Rectal smooth muscle tissue (tissue), 1 donor: ENCODE measurements at regions not wholly inside any gene's neighbourhood (a gene's known extent, or its start where the extent isn't known, plus 50 kb on each side); places are given as distances from the start of the nearest gene placed in this dataset.

Experiments used
- H3K27ac ChIP-seq: one replicate; pipeline ENCODE4 v1.7.0; 2013; ENCODE audit warnings: low read depth, low read length, inconsistent platforms
- H3K27me3 ChIP-seq: one replicate; pipeline ENCODE4 v1.7.0; 2013; ENCODE audit warnings: low read length; ENCODE audit not compliant: control insufficient read depth, insufficient read depth
- H3K36me3 ChIP-seq: one replicate; pipeline ENCODE4 v1.7.0; 2013; ENCODE audit warnings: low read length; ENCODE audit not compliant: control insufficient read depth, insufficient read depth
- H3K4me1 ChIP-seq: one replicate; pipeline ENCODE4 v1.7.0; 2013; ENCODE audit warnings: low read length; ENCODE audit not compliant: control insufficient read depth, insufficient read depth
- H3K4me3 ChIP-seq: one replicate; pipeline ENCODE4 v1.7.0; 2013; ENCODE audit warnings: low read length
- H3K9ac ChIP-seq: one replicate; pipeline ENCODE4 v1.7.0; 2013; ENCODE audit warnings: low read length

- Histone ChIP-seq H3K9ac (no peak overlapping the region), H3K4me3 (no peak overlapping the region), H3K27ac (no peak overlapping the region), H3K36me3 (no peaks in the 10 kb centered on the region), H3K27me3 (no peaks in the 10 kb centered on the region), H3K4me1 (peaks cover 9% of the 10 kb centered on the region)
Measured at GRCh38 chr16:80063031-80063712, 462.6 kb upstream of the MAF start.

DNA sequence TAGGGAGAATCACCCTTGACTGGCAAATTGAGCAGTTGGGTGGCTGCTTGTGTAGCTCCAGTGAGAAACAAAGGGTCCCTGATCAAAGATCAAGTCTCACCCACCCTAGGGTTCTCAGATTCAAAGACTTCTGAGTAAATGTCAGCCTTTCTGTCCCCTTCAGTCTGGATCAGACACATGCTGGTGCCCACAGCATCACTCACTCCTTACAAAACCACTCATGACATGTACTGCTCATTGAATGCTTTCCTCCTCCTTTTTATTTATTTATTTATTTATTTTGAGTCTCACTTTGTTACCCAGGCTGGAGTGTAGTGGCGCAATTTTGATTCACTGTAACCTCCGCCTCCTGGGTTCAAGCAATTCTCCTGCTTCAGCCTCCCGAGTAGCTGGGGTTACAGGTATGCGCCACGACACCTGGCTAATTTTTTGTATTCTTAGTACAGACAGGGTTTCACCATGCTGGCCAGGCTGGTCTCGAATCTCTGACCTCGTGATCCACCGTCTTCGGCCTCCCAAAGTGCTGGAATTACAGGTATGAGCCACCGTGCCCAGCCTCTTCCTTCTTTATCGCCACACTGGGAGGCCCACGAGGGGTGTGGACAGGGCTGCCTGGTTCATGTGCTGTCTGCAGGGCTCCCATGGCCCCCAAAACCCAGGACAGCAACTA is 462.0 kb upstream of the MAF start:
- Histone ChIP-seq H3K27ac (no peak overlapping the region), H3K4me3 (no peak overlapping the region), H3K4me1 (peaks cover 9% of the 10 kb centered on the region), H3K9ac (no peak overlapping the region), H3K27me3 (no peaks in the 10 kb centered on the region), H3K36me3 (no peaks in the 10 kb centered on the region)

DNA sequence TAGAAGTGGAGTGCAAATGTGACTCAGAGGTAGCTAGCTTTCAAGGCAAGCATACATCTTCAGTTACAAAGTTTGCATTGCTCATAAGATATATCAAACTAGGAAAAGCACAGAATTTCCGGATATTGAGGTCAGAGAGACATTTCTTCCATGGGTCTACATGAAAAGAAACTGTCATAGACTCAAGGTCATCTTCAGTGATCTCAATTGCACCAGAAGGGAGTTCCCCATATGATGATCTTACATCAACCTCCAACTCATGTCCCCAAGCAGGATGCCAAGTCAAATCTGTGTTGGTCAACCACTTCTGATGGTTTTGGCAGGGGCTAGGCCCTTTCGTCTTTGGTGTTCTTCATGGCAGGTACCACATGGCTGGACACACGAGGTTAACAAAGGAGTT is 459.9 kb upstream of the MAF start:
- Histone ChIP-seq H3K9ac (no peak overlapping the region), H3K4me1 (peaks cover 9% of the 10 kb centered on the region), H3K36me3 (no peaks in the 10 kb centered on the region), H3K27me3 (no peaks in the 10 kb centered on the region), H3K27ac (no peak overlapping the region), H3K4me3 (no peak overlapping the region)

GRCh38 chr16:80059836-80060235 is 459.3 kb upstream of the MAF start:
- Histone ChIP-seq H3K4me1 (peaks cover 9% of the 10 kb centered on the region), H3K9ac (no peak overlapping the region), H3K27ac (no peak overlapping the region)

DNA sequence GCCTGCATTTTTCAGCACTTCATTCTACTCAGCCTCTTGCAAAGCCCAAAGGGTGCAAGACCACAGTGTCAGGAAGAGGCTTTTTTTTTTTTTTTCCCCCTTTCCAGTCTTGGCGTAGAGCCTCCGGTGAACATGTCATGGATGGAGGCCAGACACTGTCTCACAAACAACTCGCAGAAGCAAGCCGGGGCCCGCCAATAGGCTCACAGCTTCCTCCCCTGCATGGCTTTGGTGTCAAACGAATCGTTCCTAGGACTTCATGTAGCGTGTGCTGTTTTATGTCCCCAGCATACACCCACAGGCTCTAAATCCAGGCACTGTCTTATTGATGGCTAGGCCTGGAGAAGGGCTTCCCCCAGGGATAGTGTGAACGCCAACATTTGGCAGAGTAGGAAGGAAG is 457.7 kb upstream of the MAF start:
- H3K4me1 ChIP-seq: peaks cover 9% of the 10 kb centered on the region
- no peak overlapping the region for H3K4me3 ChIP-seq
- H3K27me3 ChIP-seq: peaks cover 2% of the 10 kb centered on the region
- H3K9ac ChIP-seq: no peak overlapping the region
- H3K27ac ChIP-seq: no peak overlapping the region
- H3K36me3 ChIP-seq: no peaks in the 10 kb centered on the region

More at GRCh38 chr16:80059836-80060235, 459.3 kb upstream of the MAF start:
- no peaks in the 10 kb centered on the region for H3K27me3 ChIP-seq
- no peaks in the 10 kb centered on the region for H3K36me3 ChIP-seq
- H3K4me3 ChIP-seq: no peak overlapping the region

GRCh38 chr16:80056324-80056723 is 455.8 kb upstream of the MAF start:
- peaks cover 2% of the 10 kb centered on the region for H3K27me3 ChIP-seq
- no peak overlapping the region for H3K9ac ChIP-seq
- no peak overlapping the region for H3K4me3 ChIP-seq
- H3K4me1 ChIP-seq: peaks cover 9% of the 10 kb centered on the region
- H3K36me3 ChIP-seq: no peaks in the 10 kb centered on the region
- H3K27ac ChIP-seq: no peak overlapping the region

DNA sequence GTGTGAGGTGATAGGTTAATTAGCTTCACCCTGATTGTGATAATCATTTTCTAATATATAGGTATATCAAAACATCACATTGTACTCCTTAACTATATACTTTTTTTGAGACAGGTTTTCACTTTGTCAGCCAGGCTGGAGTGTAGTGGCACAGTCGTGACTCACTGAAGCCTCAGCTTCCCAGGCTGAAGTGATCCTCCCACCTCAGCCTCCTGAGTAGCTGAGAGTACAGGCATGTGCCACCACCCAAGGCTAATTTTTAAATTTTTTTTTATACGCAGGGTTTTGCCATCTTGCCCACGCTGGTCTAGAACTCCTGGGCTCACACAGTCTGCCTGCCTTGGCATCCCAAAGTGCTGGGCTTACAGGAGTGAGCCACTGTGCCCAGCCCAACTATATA is 455.3 kb upstream of the MAF start:
- Histone ChIP-seq H3K27me3 (peaks cover 2% of the 10 kb centered on the region), H3K36me3 (no peaks in the 10 kb centered on the region), H3K4me3 (no peak overlapping the region), H3K27ac (no peak overlapping the region), H3K9ac (no peak overlapping the region), H3K4me1 (peaks cover 9% of the 10 kb centered on the region)

DNA sequence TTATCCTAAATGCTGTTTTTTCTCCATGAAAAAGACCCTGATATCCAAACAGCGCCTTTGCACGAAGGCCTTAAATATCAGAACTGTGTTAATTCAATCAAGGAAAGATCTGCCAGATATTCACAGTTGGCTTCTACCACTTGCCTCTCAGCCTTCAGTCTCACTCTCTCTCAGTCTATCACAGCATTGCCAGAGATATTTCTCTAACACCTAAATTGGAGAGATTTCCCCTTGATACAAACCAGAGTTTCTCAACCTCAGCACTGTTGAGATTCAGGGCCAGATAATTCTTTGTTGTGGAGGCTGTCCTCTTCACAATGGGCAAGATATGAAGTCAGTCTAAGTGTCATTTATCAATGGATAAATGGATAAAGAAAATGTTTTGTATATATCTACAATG is 454.1 kb upstream of the MAF start:
- H3K4me3 ChIP-seq: no peak overlapping the region
- no peaks in the 10 kb centered on the region for H3K36me3 ChIP-seq
- no peak overlapping the region for H3K27ac ChIP-seq
- peaks cover 9% of the 10 kb centered on the region for H3K4me1 ChIP-seq
- peaks cover 2% of the 10 kb centered on the region for H3K27me3 ChIP-seq
- H3K9ac ChIP-seq: no peak overlapping the region

- Histone ChIP-seq H3K27ac (no peak overlapping the region), H3K4me1 (no peaks in the 10 kb centered on the region), H3K27me3 (peaks cover 2% of the 10 kb centered on the region), H3K36me3 (no peaks in the 10 kb centered on the region), H3K9ac (no peak overlapping the region), H3K4me3 (no peak overlapping the region)
Measured at GRCh38 chr16:80051040-80051439, 450.5 kb upstream of the MAF start.

- Histone ChIP-seq H3K4me3 (no peak overlapping the region), H3K9ac (no peak overlapping the region), H3K27ac (no peak overlapping the region), H3K4me1 (no peaks in the 10 kb centered on the region), H3K27me3 (no peaks in the 10 kb centered on the region), H3K36me3 (no peaks in the 10 kb centered on the region)
Measured at GRCh38 chr16:80048250-80048649, 447.7 kb upstream of the MAF start.

GRCh38 chr16:80047842-80048241 is 447.3 kb upstream of the MAF start:
- H3K9ac ChIP-seq: no peak overlapping the region
- H3K27me3 ChIP-seq: no peaks in the 10 kb centered on the region
- H3K36me3 ChIP-seq: no peaks in the 10 kb centered on the region
- H3K4me1 ChIP-seq: no peaks in the 10 kb centered on the region
- H3K4me3 ChIP-seq: no peak overlapping the region
- no peak overlapping the region for H3K27ac ChIP-seq

DNA sequence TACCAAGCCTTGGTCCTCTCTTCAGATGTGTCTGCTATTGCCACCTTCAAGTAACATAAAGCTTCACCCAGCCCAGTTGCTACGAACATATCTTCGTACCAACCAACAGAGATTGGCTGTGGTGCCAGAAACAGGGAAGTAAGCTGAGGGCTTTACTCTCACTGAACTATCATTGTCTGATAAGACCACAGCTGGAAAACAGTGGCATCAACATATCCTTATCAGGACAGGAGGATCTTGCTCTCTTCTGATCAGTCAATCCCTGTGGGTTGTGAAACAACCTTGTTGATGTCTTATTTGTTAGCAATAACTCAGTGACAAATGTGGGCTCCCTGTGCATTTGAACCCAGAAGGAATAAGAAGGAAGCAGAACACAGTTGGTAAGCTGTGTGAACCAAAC is 446.3 kb upstream of the MAF start:
- Histone ChIP-seq H3K9ac (no peak overlapping the region), H3K27me3 (no peaks in the 10 kb centered on the region), H3K36me3 (no peaks in the 10 kb centered on the region), H3K27ac (no peak overlapping the region), H3K4me3 (no peak overlapping the region), H3K4me1 (no peaks in the 10 kb centered on the region)

DNA sequence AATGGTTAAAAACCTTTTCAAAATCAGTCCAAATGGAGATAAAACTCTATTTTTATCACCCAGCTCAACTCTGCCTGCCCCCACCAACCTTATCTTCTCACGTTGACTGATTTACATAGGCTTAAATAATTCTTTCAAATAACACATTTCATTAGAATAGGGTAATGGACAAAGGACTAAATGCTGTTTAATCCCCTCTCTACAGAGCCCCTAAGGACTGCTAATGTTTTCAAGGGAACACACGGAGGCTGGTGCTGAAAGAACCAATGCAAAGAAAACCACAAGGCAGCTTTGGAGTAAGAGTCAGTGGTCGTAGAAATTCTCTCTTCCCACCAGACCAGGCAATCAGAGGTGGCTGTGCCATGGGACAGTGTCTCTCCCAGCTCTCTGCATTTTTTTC is 445.7 kb upstream of the MAF start:
- no peak overlapping the region for H3K4me3 ChIP-seq
- no peaks in the 10 kb centered on the region for H3K27me3 ChIP-seq
- no peaks in the 10 kb centered on the region for H3K4me1 ChIP-seq
- no peak overlapping the region for H3K9ac ChIP-seq
- no peaks in the 10 kb centered on the region for H3K36me3 ChIP-seq
- H3K27ac ChIP-seq: no peak overlapping the region
